HG03558 (cell line): ENCODE measurements at regions not wholly inside any gene's neighbourhood (a gene's known extent, or its start where the extent isn't known, plus 50 kb on each side); places are given as distances from the start of the nearest gene placed in this dataset.
"Not testable (repeated sequence)": the region's sequence is repeated elsewhere in the genome, so short reads cannot be mapped to it uniquely, and the experiment has no call there.

ENCODE experiments used
- ATAC-seq: cut with Tn5 transposase; IDR thresholded peaks from one replicate; pipeline ENCODE4 v1.9.1; 2021; ENCODE audit warnings: moderate number of reproducible peaks; ENCODE audit not compliant: unreplicated experiment; ENCODE audit errors: extremely low read depth

GRCh38 chr18:71431689-71432088 is 1112.5 kb downstream of the CBLN2 start:
- no peak for ATAC-seq

DNA sequence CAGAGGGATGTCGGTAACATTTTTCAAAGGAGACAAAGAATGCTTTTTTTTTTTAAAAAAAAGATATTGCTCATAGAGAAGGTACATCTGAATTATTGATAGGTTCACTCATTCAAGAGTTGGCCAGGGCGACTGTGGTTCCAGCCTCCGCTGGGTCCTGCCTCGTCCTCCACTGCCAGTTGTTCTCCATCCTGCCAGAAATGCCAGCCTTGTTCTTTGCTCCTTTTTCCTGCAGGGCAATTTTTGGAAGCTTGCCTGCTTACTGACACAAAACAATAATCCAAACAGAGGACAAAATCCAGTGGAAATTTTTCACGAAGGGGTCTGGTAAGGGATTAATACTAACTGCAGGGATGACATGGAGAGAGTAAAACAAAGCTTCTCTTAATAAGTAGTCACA is 1113.0 kb downstream of the CBLN2 start:
- no peak for ATAC-seq

GRCh38 chr18:71426441-71426840 is 1117.7 kb downstream of the CBLN2 start:
- ATAC-seq = no peak

GRCh38 chr18:71405169-71405809 is 1116.4 kb downstream of the SOCS6 start:
- no peak for ATAC-seq

GRCh38 chr18:71403501-71403900 is 1114.7 kb downstream of the SOCS6 start:
- ATAC-seq = no peak

DNA sequence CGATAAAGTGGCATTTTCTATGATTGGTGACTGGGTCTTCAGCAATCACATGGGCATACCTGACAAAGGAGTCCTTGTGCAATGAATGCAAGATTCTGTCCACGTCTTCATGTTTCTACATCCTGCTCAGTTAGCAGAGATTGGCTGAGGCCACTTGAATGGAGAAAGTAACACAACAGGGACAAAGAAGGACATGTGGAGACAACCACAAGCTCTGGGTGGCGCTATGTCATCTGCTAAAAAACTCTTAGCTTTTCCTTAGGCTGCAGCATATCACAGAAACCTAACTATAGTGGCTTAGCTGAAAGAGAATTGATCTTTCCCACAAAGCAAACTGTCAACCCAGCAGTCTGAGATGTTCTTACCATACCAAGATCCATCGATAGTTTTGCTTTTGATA is 1109.7 kb downstream of the SOCS6 start:
- ATAC-seq = no peak

DNA sequence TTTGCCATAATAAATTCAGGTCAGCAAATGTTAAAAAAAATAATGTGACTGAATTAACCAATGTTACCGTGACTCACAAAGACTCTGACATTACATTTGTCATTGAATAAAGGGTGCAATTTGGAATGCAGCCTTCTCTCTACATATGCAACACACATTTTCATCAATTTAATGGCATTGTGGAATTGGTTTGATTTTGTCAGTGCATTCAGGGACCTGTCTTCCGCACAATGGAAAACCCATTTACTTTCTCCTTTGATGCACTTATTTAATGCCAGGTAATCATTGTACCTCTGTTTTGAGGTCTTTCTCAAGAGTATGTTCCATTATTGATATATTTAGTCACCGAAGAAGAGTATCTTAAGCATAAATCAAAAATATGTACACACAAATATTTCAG is 1099.3 kb downstream of the SOCS6 start:
- no peak for ATAC-seq

DNA sequence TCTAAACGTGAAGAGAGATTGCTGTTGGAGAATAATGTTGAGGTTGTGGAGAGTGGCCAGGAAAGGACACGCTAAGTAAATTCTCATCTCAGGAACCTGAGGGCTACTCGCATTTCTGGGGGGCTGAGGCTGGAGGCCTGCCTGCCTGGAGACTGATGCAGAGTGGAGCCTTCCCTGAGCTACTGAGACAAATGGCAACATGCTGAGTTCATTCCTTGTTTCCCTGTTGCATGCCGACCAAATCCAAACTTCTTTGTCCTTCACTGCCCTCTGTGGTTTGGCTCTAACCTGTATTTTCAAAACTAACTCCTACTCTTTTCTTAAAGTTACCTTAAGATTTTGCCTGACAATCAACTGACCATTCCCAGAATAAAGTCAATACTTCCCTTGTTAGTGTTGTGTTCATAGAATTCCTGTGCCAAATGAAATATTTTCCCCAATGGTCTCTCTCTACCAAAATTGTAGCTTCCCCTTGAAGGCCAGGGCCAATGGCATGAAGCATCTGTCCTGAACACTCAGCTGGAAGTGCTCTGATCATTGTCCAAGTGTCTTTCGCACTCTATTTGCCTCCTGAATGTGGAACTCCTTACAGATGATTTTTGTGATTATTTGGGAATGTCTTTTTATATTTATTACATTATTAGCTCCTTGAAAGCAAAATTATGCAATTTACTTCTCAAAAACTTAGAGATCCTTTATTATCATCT is 1085.6 kb downstream of the SOCS6 start:
- ATAC-seq = no peak

DNA sequence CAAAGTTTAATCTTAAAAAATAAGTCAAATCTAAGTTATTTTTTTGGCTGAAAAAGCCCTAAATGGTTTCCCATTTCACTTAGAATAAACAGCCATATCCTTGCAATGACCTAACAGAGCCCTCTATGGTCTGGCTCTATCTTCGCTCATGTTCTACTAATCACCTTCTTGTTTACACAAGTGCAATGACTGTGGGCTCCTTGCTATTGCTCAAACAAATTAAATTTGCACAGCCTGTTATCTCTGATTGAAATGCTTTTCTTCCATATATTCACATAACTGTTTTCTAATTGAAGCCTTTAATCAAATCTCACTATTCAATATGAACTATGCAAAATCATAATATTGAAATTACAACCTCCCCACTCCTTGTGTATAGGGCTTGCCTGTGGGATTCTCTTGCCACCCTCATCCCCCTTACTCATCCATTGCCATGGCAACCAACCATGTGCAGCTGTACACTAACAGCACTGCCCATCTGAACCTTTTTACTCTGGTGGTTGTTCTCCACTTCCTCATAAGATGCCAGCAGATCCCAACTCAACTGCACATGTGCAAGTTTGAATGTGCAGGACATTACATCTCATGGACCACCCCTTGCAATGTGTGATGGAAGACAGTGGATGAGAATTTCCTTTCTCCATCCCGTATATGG is 1083.2 kb downstream of the SOCS6 start:
- ATAC-seq = no peak

GRCh38 chr18:71370671-71371445 is 1082.0 kb downstream of the SOCS6 start:
- ATAC-seq = no peak

DNA sequence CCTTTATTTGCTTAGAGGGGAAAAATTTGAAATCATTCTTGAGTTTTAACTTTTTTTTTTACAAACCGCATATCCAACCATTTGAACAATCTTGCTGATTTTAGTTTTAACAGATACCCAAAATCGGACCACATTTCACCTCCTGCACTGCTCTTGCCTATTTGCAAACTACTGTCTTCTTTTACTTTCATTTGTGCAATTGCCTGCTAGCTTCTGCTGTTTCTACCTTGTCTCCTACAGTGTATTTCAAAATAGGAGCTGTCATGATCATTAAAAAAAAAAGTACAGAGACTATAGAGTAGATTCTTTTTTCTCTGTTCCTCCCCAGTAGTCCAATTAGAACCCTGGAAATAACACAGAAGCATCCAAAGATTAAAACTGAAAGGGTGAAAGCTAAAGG is 1081.2 kb downstream of the SOCS6 start:
- no peak for ATAC-seq

- no peak for ATAC-seq
These were observed 1073.3 kb downstream of the SOCS6 start for GRCh38 chr18:71362140-71362539.

- ATAC-seq = not testable (repeated sequence)
These were observed 1066.8 kb downstream of the SOCS6 start for GRCh38 chr18:71355599-71355998.

- no peak for ATAC-seq
These were observed 1063.8 kb downstream of the SOCS6 start for GRCh38 chr18:71352618-71353017.

DNA sequence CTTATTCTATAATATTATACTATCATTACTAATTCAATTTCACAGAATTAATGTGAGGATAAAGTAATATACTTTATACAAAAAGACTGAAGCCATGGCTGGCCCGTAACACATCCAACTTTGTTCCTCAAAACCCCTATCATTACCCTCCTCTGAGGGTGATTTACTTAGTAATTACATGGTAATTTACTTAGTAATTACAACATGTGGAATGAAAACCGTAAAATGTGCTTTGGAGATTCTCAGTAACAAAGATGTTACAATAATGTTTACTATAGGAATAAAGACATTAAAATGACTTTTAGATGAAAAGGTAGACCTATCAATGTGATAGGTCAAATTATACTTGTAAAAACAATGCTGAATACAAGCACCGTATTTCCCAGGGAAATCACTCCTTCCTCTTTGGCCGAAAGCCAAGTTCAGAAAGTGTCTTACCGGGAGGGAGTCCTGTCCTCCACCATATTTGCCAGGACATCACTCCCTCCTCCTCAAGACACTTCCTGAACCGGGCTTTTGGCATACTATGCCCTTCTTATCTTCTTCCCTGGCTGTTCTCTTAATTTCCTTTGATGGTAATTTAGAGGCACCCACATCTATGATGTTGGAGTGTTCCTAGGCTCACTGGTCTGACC is 1047.8 kb downstream of the SOCS6 start:
- ATAC-seq = no peak

GRCh38 chr18:71329563-71329962 is 1040.7 kb downstream of the SOCS6 start:
- no peak for ATAC-seq

- no peak for ATAC-seq
These were observed 1040.3 kb downstream of the SOCS6 start for GRCh38 chr18:71329114-71329513.

DNA sequence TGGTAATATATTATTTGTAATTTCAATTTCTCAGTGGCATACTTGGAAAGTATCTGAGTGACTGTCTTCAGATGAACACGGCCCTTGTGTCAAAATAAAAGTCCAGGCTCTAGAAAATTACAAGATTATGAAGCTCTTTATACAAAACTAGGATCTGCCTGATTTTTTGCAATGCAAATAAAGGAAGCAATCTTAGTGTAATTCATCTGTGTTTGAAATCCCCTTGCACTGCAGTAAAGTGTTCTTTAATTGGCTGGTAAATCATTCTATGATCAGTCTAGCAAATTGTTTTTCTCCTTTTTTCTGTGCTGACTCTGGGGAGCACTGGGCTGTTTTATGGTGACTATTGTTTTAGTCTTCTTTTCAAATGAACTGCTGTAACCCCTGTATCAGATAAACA is 1039.0 kb downstream of the SOCS6 start:
- ATAC-seq = no peak

- no peak for ATAC-seq
These were observed 1038.6 kb downstream of the SOCS6 start for GRCh38 chr18:71327441-71327840.

GRCh38 chr18:71326826-71327225 is 1038.0 kb downstream of the SOCS6 start:
- ATAC-seq = no peak
